Spleen (tissue), 7 donors: ENCODE measurements at regions not wholly inside any gene's neighbourhood (a gene's known extent, or its start where the extent isn't known, plus 50 kb on each side); places are given as distances from the start of the nearest gene placed in this dataset.

Source experiments
- POLR2A ChIP-seq, 3 donors: fragments of 450-650 bp; IDR thresholded peaks; one replicate each; pipeline ENCODE4 v1.5.1; 2017; ENCODE audit warnings: antibody characterized with exemption in 3 of 3, mild to moderate bottlenecking in 1 of 3
- POLR2AphosphoS5 ChIP-seq, 3 donors: sonication (generic); formaldehyde crosslinking; IDR thresholded peaks; one replicate each; pipeline ENCODE4 v1.5.1; 2017; ENCODE audit warnings: antibody characterized with exemption in 3 of 3
- TF ChIP-seq, protein P1 (sequence below), 11 experiments: fragments of 200-600 bp in 7 of 11; fragments of 450-650 bp in 4 of 11; sonication (generic) in 4 of 11; IDR thresholded peaks in 8 of 11; conservative IDR thresholded peaks in 3 of 11; 1 replicate in 7 of 11; 2 replicates in 4 of 11; pipeline versions ENCODE4 v1.4.0 to v1.8.0; 2016 to 2021; ENCODE audit warnings: antibody characterized with exemption in 11 of 11, inconsistent platforms in 4 of 11, mild to moderate bottlenecking in 1 of 11
- donor health status: DM: no; HTN: no; CAD: no; lungs with moderate emphysema.
- donor health status: DM: no; HTN: no; CAD: no.
- donor health status: DM: no; HTN: no; CAD: no.

DNA sequence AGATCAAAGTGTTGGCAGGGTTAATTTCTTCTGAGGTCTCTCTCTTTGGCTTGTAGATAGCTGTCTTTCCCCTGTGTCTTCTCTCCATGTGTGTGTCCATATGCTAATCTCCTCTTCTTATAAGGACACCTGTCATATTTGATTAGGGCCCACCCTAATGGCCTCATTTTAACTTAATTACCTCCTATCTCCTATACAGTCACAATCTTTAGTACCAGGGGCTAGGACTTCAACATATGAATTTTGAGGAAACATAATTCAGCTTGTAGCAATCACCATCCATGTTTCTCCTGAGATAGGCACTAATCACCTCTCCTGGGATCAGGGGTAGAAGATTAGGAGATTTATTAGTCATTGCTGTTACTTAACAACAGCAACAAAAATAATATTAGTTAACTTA, 196.1 kb upstream of the RXFP2 start:
- TF ChIP-seq, protein P1, sequence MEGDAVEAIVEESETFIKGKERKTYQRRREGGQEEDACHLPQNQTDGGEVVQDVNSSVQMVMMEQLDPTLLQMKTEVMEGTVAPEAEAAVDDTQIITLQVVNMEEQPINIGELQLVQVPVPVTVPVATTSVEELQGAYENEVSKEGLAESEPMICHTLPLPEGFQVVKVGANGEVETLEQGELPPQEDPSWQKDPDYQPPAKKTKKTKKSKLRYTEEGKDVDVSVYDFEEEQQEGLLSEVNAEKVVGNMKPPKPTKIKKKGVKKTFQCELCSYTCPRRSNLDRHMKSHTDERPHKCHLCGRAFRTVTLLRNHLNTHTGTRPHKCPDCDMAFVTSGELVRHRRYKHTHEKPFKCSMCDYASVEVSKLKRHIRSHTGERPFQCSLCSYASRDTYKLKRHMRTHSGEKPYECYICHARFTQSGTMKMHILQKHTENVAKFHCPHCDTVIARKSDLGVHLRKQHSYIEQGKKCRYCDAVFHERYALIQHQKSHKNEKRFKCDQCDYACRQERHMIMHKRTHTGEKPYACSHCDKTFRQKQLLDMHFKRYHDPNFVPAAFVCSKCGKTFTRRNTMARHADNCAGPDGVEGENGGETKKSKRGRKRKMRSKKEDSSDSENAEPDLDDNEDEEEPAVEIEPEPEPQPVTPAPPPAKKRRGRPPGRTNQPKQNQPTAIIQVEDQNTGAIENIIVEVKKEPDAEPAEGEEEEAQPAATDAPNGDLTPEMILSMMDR (IDR thresholded peaks at IDR 0.05 in 8 of 11, conservative IDR thresholded peaks at IDR 0.05 in 3 of 11): no peak
- TF ChIP-seq POLR2A (IDR thresholded peaks at IDR 0.05): no peak
- no peak for TF ChIP-seq POLR2AphosphoS5 (IDR thresholded peaks at IDR 0.05)
